ENCODE measurements at regions not wholly inside any gene's neighbourhood (a gene's known extent, or its start where the extent isn't known, plus 50 kb on each side); places are given as distances from the start of the nearest gene placed in this dataset.
"Not testable (repeated sequence)": the region's sequence is repeated elsewhere in the genome, so short reads cannot be mapped to it uniquely, and the experiment has no call there.

GRCh38 chr3:89923921-89924610, 816.6 kb downstream of the EPHA3 start:
- DNase-seq (ENCODE audit: low read depth): no peak

GRCh38 chr3:89925976-89926375, 818.6 kb downstream of the EPHA3 start:
- no peak for DNase-seq (ENCODE audit: low read depth)

GRCh38 chr3:89932882-89933281, 825.5 kb downstream of the EPHA3 start:
- no peak for DNase-seq (ENCODE audit: low read depth)

DNA sequence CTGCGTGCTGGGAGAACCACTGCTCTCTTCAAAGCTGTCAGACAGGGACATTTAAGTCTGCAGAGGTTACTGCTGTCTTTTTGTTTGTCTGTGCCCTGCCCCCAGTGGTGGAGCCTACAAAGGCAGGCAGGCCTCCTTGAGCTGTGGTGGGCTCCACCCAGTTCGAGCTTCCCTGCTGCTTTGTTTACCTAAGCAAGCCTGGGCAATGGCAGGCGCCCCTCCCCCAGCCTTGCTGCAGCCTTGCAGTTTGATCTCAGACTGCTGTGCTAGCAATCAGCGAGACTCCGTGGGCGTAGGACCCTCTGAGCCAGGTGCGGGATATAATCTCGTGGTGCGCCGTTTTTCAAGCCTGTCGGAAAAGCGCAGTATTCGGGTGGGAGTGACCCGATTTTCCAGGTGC, 837.0 kb downstream of the EPHA3 start:
- not testable (repeated sequence) for DNase-seq (ENCODE audit: low read depth)

GRCh38 chr3:89946884-89947283, 839.5 kb downstream of the EPHA3 start:
- DNase-seq (ENCODE audit: low read depth): no peak

DNA sequence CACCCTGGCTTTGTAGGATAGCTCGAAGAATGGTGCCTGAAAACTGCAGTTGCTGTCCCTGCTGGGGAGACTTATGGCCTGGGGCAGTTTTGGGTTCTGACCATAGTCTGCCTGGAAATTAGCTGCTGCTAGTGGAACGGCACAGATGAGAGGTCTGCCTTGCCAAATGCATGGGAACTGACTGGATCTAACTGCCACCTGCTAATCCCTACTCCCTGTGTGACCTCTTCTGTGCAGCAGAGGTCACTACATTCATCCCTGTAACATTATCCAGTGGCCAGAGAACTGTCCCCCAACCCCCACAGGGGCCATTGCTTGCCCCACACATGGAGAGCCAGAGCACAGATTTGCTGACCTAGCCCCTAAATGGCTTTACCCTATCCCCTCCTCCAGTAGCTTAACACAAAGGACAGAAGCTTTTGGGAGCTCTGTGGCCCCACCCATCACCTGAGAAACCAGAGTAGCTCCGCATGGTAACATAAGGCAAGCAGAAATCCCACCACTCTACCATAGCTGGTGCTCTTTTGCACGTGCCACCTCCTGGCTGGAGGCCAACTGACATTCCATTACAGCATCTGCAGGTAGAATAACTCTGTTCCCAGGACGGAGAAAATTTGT, 840.0 kb downstream of the EPHA3 start:
- no peak for DNase-seq (ENCODE audit: low read depth)

DNA sequence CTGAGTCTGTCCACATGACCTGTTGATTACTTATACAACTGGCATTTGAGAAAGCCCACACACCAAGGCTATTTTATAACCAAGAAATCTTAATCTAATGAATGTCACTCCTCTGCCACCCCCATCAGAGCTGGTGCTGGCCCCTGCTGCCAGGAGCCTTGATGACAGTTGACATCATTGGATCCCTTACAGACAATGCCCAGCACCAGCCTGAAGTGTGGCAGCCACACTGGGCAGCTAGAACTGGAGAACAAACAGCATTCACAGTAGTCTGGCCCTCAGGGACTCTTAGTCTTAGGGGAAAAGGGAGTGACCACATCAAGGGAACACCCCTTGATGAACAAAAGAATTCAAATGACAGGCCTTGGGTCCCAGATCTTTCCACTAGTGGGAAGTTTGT, 840.6 kb downstream of the EPHA3 start:
- DNase-seq (ENCODE audit: low read depth): no peak

DNA sequence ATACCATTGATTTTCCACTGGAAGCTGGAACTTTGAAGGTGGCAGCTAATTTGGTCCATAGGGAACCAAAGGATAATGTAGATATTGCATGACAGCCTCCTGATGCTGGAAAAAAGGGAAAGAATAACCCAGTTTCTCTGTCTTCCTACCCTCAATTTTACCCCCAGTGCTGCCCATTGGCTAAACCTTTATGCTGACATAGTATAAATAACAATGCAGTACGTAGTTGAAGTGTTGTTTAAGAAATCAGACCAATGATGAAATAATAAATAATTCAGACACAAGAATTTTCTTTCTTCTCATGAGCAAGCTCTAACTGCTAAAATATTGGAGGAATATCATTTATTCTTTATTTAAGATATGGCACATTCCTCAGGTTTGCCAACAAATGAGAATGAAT, 843.4 kb downstream of the EPHA3 start:
- no peak for DNase-seq (ENCODE audit: low read depth)

- DNase-seq (ENCODE audit: low read depth): no peak
These were observed 846.7 kb downstream of the EPHA3 start for GRCh38 chr3:89954137-89954536.

GRCh38 chr3:89955156-89955555, 847.7 kb downstream of the EPHA3 start:
- DNase-seq (ENCODE audit: low read depth): no peak

- no peak for DNase-seq (ENCODE audit: low read depth)
These were observed 850.0 kb downstream of the EPHA3 start for GRCh38 chr3:89957451-89957850.

DNA sequence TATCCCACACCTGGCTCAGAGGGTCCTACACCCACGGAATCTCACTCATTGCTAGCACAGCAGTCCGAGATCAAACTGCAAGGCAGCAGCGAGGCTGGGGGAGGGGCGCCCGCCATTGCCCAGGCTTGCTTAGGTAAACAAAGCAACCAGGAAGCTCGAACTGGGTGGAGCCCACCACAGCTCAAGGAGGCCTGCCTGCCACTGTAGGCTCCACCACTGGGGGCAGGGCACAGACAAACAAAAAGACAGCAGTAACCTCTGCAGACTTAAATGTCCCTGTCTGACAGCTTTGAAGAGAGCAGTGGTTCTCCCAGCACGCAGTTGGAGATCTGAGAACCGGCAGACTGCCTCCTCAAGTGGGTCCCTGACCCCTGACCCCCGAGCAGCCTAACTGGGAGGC, 850.7 kb downstream of the EPHA3 start:
- not testable (repeated sequence) for DNase-seq (ENCODE audit: low read depth)

GRCh38 chr3:89964347-89964746, 856.9 kb downstream of the EPHA3 start:
- no peak for DNase-seq (ENCODE audit: low read depth)

DNA sequence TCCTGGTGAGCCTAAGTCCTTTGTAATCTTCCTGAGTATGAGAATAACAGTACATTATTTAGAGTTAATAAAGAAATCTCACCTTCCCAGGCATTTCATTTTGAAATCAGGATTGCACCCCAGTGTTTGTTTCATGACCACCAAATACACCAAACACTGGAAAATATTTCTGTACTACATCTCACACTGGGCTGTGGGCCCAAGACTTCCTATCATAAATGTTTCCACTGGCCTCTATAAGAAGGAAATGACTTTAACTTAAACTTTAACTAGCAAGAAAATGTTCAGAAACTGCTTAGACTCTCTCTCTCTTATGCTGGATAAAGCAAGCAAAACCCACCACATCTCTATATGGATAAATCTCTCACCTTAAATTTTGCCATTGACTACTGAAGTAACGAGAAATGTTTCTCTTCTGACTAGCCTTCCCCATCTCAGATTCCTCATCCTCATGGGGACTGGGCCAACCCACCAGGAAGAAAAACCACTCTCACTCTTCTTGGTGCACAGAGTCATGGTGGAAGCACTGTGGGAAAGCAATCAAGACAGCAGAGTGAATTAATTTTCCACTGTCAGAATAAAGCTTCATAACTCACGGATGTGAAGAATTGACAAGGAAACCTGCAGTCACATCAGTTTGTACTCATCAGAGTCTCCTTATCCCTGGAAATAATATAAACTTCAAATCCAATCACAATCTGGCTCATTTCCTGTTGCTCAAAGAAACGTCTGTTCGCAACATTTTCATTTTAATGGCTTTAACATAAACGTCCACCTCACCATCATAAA, 859.6 kb downstream of the EPHA3 start:
- no peak for DNase-seq (ENCODE audit: low read depth)

GRCh38 chr3:89971329-89971728, 863.9 kb downstream of the EPHA3 start:
- DNase-seq (ENCODE audit: low read depth): no peak

DNA sequence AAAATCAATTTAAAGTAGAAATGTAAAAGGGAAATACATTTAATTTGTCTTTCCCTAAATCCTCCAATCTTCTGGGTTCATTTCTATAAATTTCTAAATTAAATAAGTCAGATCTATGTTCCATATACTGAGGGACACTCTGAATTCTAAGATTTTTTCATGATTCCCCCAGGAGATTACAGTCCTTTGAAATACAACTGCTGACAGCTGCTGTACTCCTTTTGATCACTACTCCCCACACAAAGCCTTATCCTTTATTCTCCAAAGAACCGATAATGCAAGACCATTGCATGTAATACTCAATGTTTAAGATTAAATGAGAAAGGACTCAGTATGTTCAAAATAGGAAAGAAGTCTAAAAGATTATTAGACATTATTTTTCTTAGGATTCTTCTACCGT, 865.7 kb downstream of the EPHA3 start:
- no peak for DNase-seq (ENCODE audit: low read depth)

GRCh38 chr3:89974903-89975519, 867.6 kb downstream of the EPHA3 start:
- DNase-seq (ENCODE audit: low read depth): no peak

DNA sequence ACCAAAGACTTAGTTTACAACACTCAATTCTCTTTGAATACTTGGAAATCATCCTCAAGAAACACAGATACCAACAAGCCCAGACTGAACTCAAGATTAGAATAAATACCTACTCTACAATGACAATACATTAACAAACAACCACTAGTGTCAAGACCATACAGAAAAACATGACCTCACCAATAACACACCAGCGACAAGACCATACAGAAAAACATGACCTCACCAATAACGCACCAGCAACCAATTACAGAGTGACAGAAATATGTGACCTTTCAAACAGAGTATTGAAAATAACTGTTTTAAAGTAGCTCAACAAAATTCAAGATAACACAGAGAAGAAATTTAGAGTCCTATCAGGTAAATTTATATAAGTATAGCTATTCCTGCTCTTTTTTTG, 876.0 kb downstream of the EPHA3 start:
- no peak for DNase-seq (ENCODE audit: low read depth)

- DNase-seq (ENCODE audit: low read depth): no peak
These were observed 897.9 kb downstream of the EPHA3 start for GRCh38 chr3:90005281-90005847.

DNA sequence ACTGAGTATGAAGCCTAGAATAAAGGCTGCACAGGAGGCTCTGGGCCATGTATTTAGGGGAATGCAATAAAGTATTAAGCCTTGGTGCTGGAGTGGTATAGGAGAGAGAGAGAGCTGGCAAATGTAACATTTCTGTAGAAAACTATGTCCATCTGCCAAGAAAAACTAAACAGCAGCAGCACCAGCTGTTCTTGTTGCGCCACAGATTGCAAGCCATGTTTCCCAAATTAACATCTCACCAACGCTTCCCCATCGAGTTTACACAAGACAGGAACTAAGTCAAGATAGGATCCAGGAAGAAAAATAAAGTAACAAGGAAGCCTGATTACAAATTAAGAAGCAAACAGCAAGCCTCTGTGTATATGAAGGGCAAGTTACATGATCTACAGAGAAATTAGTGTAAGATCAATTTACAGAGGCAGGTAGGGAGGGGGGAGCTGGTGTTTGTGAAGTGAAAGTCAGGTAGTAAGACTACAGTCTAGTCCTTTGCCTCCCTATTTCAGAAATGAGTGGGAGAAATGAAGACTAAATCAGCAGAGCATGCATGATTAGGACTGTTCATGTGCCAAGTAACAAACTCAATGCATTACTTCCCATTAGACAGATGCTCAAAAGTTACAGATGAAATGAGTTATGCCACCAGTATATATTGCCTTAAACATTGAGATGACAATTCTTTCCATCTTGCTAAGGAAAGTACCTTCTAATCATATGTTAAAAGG, 900.5 kb downstream of the EPHA3 start:
- DNase-seq (ENCODE audit: low read depth): no peak

- DNase-seq (ENCODE audit: low read depth): no peak
These were observed 902.9 kb downstream of the EPHA3 start for GRCh38 chr3:90010341-90010740.

DNA sequence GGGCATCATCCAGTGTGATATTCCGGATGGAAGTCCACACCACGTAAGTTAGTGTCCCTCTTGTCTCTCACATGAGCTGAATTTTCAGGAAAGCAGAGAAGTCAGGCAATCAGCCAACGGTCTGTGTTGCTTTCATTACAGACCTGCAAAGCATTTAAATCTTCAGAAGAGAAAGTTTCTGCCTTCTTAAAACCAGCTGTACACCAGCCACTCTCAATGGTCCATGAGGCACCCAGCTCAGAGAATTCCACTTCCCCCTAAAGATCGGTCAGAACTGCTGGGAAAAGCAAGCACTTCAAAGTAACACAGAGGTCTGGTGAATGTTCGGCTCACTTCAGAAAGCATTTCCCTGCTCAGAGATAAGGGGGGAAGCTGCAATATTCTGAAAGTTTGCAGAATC, 903.7 kb downstream of the EPHA3 start:
- DNase-seq (ENCODE audit: low read depth): no peak
